ENCODE measurements at regions not wholly inside any gene's neighbourhood (a gene's known extent, or its start where the extent isn't known, plus 50 kb on each side); places are given as distances from the start of the nearest gene placed in this dataset.
"Not testable (repeated sequence)": the region's sequence is repeated elsewhere in the genome, so short reads cannot be mapped to it uniquely, and the experiment has no call there.

- FAIRE-seq; DNase-seq (ENCODE audit: insufficient read length, low spot score): not testable (repeated sequence)
Measured at GRCh38 chrX:123788193-123788592, 55.3 kb upstream of the THOC2 start.

GRCh38 chrX:123788744-123789143, 55.9 kb upstream of the THOC2 start:
- FAIRE-seq (no peak), DNase-seq (ENCODE audit: insufficient read length, low spot score) (no peak)
- no peak for TF ChIP-seq CTCF (IDR thresholded peaks at IDR 0.05; ENCODE audit: insufficient read depth, missing control alignments)

- FAIRE-seq, result no peak
- no peak for DNase-seq (ENCODE audit: insufficient read length, low spot score)
- no peak for TF ChIP-seq CTCF (IDR thresholded peaks at IDR 0.05; ENCODE audit: insufficient read depth, missing control alignments)
Measured at GRCh38 chrX:123797543-123798447, 62.1 kb upstream of the XIAP start.

GRCh38 chrX:123798706-123799430, 61.0 kb upstream of the XIAP start:
- DNase-seq (ENCODE audit: insufficient read length, low spot score); FAIRE-seq: not testable (repeated sequence)

GRCh38 chrX:123801901-123802300, 58.0 kb upstream of the XIAP start:
- FAIRE-seq (no peak), DNase-seq (ENCODE audit: insufficient read length, low spot score) (no peak)
- no peak for TF ChIP-seq CTCF (IDR thresholded peaks at IDR 0.05; ENCODE audit: insufficient read depth, missing control alignments)

- no peak for DNase-seq (ENCODE audit: insufficient read length, low spot score)
- TF ChIP-seq CTCF (IDR thresholded peaks at IDR 0.05; ENCODE audit: insufficient read depth, missing control alignments), result no peak
- peak; percentile 29 for FAIRE-seq
Measured at GRCh38 chrX:123803331-123803983, 56.4 kb upstream of the XIAP start.

- DNase-seq (ENCODE audit: insufficient read length, low spot score); FAIRE-seq: not testable (repeated sequence)
Measured at GRCh38 chrX:123803984-123804365, 55.9 kb upstream of the XIAP start.

- TF ChIP-seq CTCF (IDR thresholded peaks at IDR 0.05; ENCODE audit: insufficient read depth, missing control alignments), result no peak
- DNase-seq (ENCODE audit: insufficient read length, low spot score) (no peak), FAIRE-seq (no peak)
Measured at GRCh38 chrX:123807835-123808416, 51.9 kb upstream of the XIAP start.

Measured in D721Med (cell line).